ENCODE measurements at regions not wholly inside any gene's neighbourhood (a gene's known extent, or its start where the extent isn't known, plus 50 kb on each side); places are given as distances from the start of the nearest gene placed in this dataset.
A peak's percentile ranks its signal among the peaks of the same experiment; 100 is the strongest.

DNA sequence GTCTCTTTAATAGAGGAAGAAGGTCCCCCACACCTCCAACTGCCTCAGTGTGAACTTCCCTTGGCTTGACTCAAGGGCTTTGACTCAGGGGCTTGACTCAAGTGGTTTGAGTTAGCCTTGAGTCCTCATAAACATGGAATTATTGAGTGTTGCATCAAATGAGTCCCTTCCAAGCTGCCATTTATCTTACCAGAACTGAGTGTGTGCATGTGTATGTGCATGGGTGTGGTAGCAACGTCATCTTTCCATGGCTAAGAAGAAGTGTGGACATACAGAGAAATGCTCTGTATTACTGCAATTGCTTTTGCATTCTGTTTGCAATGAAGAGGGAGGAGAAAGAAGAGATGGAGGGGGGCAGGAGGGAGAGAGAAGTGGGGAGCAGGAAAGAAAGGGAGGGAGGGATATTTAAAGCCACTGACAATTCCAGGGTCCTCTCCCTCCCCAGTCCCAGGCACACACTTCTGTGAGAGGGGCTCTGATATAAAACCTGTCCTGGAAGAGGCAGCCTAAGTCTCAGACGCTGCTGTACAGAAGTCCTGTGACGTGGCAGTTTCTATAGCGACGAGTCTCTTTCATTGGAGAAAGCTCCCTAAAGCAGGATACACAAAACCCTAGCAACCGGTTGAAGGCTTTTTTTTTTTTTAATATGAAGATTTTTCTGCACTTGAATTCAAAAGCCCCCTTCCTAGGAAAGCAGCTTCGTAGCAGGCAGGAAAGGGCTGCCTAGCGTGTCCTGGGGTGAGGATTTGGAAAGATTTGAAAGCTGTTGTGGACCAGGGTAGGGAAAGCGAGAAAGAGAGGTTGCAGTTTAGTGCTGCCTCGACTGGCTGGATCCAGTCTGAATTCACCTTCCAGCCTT is 93.3 kb upstream of the MAP1B start:
- intact Hi-C loops (cut with micrococcal nuclease), result no loop called here
- H3K27me3 ChIP-seq (ENCODE audit: low read depth), result no peaks in the 10 kb centered on the region
- no peak overlapping the region for H3K27ac ChIP-seq (replicated peaks)
- TF ChIP-seq, protein P1, sequence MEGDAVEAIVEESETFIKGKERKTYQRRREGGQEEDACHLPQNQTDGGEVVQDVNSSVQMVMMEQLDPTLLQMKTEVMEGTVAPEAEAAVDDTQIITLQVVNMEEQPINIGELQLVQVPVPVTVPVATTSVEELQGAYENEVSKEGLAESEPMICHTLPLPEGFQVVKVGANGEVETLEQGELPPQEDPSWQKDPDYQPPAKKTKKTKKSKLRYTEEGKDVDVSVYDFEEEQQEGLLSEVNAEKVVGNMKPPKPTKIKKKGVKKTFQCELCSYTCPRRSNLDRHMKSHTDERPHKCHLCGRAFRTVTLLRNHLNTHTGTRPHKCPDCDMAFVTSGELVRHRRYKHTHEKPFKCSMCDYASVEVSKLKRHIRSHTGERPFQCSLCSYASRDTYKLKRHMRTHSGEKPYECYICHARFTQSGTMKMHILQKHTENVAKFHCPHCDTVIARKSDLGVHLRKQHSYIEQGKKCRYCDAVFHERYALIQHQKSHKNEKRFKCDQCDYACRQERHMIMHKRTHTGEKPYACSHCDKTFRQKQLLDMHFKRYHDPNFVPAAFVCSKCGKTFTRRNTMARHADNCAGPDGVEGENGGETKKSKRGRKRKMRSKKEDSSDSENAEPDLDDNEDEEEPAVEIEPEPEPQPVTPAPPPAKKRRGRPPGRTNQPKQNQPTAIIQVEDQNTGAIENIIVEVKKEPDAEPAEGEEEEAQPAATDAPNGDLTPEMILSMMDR (IDR thresholded peaks at IDR 0.05; ENCODE audit: borderline replicate concordance), result no peak
- no peak for DNase-seq
- no peak overlapping the region for H3K4me3 ChIP-seq
- no peaks in the 10 kb centered on the region for H3K36me3 ChIP-seq
- H3K9me3 ChIP-seq (replicated peaks), result peaks cover 10% of the 10 kb centered on the region
- H3K4me1 ChIP-seq, result peaks cover 6% of the 10 kb centered on the region

DNA sequence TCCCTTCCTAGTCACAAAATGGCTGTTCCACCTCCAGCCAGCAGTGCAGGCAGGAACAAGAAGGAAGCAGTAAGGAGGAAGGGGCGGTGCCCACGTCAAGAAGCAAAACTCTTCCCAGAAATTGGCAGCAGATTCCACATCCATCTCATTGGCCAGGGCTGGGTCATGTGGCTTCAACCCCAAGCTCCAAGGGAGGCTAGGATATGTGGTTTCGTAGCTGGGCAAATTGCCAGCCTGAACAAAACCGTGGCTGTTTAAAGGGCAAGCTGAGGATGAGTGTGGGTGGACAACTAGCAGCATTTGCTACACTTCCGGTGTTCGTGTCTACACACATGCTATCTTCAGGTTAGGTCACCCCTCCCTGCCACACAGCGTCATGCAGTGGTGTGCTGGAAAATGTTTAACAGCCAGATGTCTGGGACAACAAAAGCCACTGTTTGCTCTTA is 92.1 kb upstream of the MAP1B start:
- DNase-seq, result no peak

DNA sequence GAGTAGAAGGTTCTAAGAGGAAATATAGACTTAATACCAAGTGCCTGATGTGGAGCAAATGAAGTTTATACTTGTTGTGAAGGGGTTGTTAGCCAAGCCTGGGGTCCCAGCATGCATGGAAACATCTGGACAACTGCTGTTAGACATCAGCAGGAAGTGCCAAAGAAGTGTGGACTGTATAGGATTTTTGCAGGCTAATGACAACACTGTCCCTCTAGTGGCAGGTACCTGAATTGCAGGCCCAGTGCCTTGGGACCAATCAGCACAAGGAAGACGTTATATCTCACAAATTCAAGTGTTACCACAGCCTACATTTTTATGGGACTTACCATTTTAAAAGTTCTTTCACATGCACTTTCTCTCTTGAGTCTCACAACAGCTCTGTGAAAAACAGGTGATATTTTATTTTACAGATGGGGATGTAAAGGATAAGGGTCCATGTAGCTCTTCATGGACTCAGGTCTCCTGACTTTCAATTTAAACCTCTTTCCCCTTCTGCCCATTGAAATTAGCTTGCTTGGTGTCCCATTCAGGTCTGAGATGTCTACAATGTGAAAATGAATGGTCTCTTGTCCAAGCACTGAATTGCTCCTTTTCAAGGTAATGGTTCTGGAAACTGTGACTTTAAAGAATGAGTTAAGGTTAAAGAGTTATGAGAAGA is 89.0 kb upstream of the MAP1B start:
- H3K4me3 ChIP-seq, result no peak overlapping the region
- TF ChIP-seq, protein P1 (IDR thresholded peaks at IDR 0.05; ENCODE audit: borderline replicate concordance), result peak; percentile 83
- H3K4me1 ChIP-seq, result peaks cover 6% of the 10 kb centered on the region

More for the DNA sequence above, 92.1 kb upstream of the MAP1B start:
- TF ChIP-seq, protein P1 (IDR thresholded peaks at IDR 0.05; ENCODE audit: borderline replicate concordance), result no peak
- no peaks in the 10 kb centered on the region for H3K36me3 ChIP-seq
- H3K4me3 ChIP-seq, result no peak overlapping the region
- no peak overlapping the region for H3K27ac ChIP-seq (replicated peaks)
- H3K27me3 ChIP-seq (ENCODE audit: low read depth), result peaks cover 4% of the 10 kb centered on the region
- peaks cover 6% of the 10 kb centered on the region for H3K4me1 ChIP-seq
- peaks cover 10% of the 10 kb centered on the region for H3K9me3 ChIP-seq (replicated peaks)
- intact Hi-C loops (cut with micrococcal nuclease), result no loop called here

DNA sequence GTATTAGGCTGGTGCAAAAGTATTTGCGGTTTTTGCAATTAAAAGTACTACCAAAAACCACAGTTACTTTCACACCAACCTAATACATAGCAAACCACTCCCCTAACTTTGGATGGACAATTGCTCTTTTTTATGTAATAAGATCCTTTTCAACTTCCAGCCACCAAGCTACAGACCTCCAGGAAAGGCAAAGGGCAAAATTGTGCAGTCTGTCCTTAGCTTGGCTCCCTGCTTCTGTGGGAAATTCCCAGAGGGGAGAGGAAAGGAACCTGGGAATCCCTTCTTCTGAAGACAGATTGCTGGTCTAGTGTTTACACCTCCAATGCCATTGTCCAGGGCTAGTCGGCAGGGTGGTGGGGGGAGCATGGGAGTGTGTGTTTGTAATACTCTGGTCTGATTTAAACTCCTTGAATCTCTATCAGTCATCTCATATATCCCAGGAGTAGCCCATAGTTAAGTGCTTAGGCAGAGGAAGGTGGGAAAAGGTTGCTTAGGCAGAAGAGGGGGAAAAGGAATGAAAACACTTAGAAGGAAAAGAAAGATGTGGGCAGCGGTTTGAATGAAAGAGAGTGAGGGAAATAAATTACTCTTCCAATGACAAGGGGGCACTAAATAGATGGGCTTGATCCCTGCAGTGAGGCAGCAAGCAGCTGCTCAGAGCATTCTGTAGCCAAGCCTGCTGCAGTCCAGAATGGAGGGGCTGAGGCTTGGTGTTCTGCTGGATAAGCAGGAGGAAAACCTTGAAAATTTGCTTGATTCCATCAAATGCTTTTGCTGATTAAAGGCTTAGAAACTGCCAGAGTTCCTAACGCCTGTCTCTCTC is 86.9 kb upstream of the MAP1B start:
- peaks cover 27% of the 10 kb centered on the region for H3K9me3 ChIP-seq (replicated peaks)
- peaks cover 5% of the 10 kb centered on the region for H3K27me3 ChIP-seq (ENCODE audit: low read depth)
- no peak overlapping the region for H3K4me3 ChIP-seq
- H3K27ac ChIP-seq (replicated peaks), result no peak overlapping the region
- peaks cover 1% of the 10 kb centered on the region for H3K4me1 ChIP-seq
- DNase-seq, result no peak
- intact Hi-C loops (cut with micrococcal nuclease), result no loop called here
- TF ChIP-seq, protein P1 (IDR thresholded peaks at IDR 0.05; ENCODE audit: borderline replicate concordance), result no peak
- H3K36me3 ChIP-seq, result no peaks in the 10 kb centered on the region

More for the DNA sequence above, 89.0 kb upstream of the MAP1B start:
- Histone ChIP-seq H3K27ac (replicated peaks) (no peak overlapping the region), H3K36me3 (no peaks in the 10 kb centered on the region), H3K27me3 (ENCODE audit: low read depth) (peaks cover 5% of the 10 kb centered on the region), H3K9me3 (replicated peaks) (peaks cover 12% of the 10 kb centered on the region)
- intact Hi-C loops (cut with micrococcal nuclease), result no loop called here
- DNase-seq, result peak; percentile 30

DNA sequence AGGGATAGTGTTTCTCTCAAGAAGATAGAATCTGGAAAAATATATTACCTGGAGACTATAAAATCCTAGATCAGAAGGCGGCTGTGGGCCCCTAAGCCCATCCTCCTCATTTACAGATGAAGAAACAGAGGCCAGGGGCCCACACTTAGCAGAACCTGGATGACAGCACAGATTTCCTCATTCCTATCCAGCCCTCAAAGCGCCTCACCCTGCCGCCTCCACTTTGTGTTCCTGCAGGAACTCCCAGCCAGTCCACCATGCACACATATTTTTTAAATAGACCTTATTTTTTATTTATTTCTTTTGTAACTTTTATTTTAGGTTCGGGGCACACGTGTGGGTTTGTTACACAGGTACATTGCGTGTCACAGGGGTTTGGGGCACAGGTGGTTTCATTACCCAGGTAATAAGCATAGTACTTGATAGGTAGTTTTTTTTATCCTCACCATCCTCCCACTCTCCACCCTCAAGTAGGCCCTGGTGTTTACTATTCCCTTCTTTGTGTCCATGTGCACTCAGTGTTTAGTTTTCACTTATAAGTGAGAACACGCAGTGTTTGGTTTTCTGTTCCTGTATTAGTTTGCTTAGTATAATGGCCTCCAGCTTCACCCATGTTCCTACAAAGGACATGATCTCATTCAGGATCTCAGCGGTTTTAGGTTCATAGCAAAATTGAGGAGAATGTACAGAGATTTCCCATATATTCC is 85.5 kb upstream of the MAP1B start:
- Histone ChIP-seq H3K27me3 (ENCODE audit: low read depth) (peaks cover 5% of the 10 kb centered on the region), H3K4me1 (no peaks in the 10 kb centered on the region), H3K36me3 (no peaks in the 10 kb centered on the region), H3K27ac (replicated peaks) (no peak overlapping the region), H3K9me3 (replicated peaks) (peaks cover 27% of the 10 kb centered on the region), H3K4me3 (no peak overlapping the region)
- TF ChIP-seq, protein P1 (IDR thresholded peaks at IDR 0.05; ENCODE audit: borderline replicate concordance), result no peak
- intact Hi-C loops (cut with micrococcal nuclease), result no loop called here
- no peak for DNase-seq

All from left ventricle myocardium inferior (tissue), 1 donor.